ENCODE measurements at regions not wholly inside any gene's neighbourhood (a gene's known extent, or its start where the extent isn't known, plus 50 kb on each side); places are given as distances from the start of the nearest gene placed in this dataset.

DNA sequence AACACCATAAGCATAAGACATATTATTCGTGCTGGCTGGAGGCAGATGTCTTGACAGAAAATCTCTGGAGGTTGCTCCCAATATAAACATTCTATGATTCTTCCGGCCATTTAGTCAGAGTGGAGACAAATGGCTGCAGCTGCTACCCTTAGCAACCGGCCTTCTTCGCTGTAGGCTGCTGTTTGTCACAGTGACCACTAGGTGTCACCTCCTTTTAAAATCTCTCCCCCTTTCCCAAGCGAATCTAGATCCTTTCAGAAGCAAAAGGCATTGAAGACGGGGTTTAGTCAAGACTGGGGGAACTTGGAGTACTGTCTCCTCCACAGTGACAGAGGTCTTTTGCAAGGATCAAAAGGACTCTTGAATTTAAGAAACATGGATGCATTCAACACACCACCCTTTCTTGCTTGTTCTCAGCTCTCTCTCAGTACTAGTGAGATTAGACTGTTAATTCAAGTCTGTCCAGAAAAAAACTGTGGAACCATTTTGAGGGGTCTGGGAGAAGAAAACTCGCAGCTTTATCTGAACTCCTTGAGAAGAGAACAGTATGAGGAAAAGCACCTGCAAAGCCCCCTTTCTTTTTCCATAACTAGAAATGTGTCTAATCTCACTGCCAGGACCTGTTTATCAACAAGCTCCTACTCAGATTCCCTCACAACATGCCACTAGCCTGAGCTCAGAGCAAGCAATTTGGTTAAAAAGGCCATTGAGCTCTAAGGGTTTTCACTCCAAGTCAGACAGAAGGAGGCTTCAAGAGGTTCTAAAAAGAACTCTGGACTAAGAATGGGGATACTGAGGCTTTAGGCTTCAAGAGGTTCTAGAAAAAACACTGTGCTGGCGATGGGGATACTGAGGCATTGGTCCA lies 408.3 kb upstream of the PLXNA2 start:
- no peak overlapping the region for H4K5ac ChIP-seq (ENCODE audit: low read length)
- H3K79me1 ChIP-seq (ENCODE audit: low read length), result no peaks in the 10 kb centered on the region
- H2BK15ac ChIP-seq (replicated peaks; ENCODE audit: low read depth), result peak overlapping the region; percentile 65
- H3K4me1 ChIP-seq (ENCODE audit: control insufficient read depth, low read depth, low read length), result peaks cover 2% of the 10 kb centered on the region
- H3K9ac ChIP-seq (ENCODE audit: low read length), result peak overlapping the region; percentile 24
- no peak overlapping the region for H2AK5ac ChIP-seq (ENCODE audit: low read length)
- no peak overlapping the region for H4K8ac ChIP-seq (ENCODE audit: low read depth, low read length)
- H3K56ac ChIP-seq (ENCODE audit: low read length), result peak overlapping the region; percentile 40
- no peak overlapping the region for H3K23ac ChIP-seq (ENCODE audit: low read length)
- no peaks in the 10 kb centered on the region for H3K27me3 ChIP-seq (ENCODE audit: insufficient read depth, low read length, poor library complexity)
- no CpG with 5 or more reads among the region's 8 CpGs for WGBS (ENCODE audit: extremely low coverage, insufficient coverage, low lambda C conversion rate)
- no peak overlapping the region for H3K4me2 ChIP-seq (ENCODE audit: low read length)
- H3K27ac ChIP-seq (ENCODE audit: low read depth, low read length), result no peak overlapping the region
- H2BK5ac ChIP-seq (ENCODE audit: low read length), result peak overlapping the region; percentile 7
- H2BK120ac ChIP-seq (ENCODE audit: low read depth, low read length), result peak overlapping the region; percentile 62
- H3K4me3 ChIP-seq (ENCODE audit: low read length), result no peak overlapping the region
- H3K4ac ChIP-seq (ENCODE audit: low read depth, low read length), result no peak overlapping the region
- H3K18ac ChIP-seq (ENCODE audit: low read length), result peak overlapping the region; percentile 43
- H3K79me2 ChIP-seq (ENCODE audit: control insufficient read depth, insufficient read depth, low read length), result no peaks in the 10 kb centered on the region
- H3K36me3 ChIP-seq (ENCODE audit: control insufficient read depth, insufficient read depth, low read length), result no peaks in the 10 kb centered on the region
- DNase-seq, result peak; percentile 86

DNA sequence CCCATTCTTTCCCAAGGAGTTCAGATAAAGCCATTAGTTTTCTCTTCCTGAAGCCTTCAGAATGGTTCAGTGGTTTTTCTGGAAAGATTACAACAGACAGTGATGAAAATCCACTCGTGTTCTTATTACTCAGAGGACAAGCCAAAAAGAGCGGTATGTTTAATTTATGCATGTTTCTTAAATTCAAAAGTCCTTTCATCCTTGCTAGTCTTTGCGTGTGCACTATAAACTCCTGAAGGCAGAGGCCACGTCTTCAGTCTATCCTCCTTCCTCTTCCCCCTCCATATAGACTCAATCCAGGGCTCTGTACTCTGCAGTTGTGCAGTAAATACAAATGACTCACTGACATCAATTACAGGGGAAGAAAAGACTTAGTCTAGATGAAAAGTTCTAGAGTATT lies 409.2 kb upstream of the PLXNA2 start:
- Histone ChIP-seq H3K36me3 (ENCODE audit: control insufficient read depth, insufficient read depth, low read length) (no peaks in the 10 kb centered on the region), H4K5ac (ENCODE audit: low read length) (no peak overlapping the region), H2BK5ac (ENCODE audit: low read length) (no peak overlapping the region), H3K79me1 (ENCODE audit: low read length) (no peaks in the 10 kb centered on the region), H3K56ac (ENCODE audit: low read length) (no peak overlapping the region), H3K9ac (ENCODE audit: low read length) (no peak overlapping the region), H3K27ac (ENCODE audit: low read depth, low read length) (no peak overlapping the region), H3K18ac (ENCODE audit: low read length) (no peak overlapping the region), H3K4me1 (ENCODE audit: control insufficient read depth, low read depth, low read length) (peaks cover 2% of the 10 kb centered on the region), H3K4me2 (ENCODE audit: low read length) (no peak overlapping the region), H2BK15ac (replicated peaks; ENCODE audit: low read depth) (peak overlapping the region; percentile 10), H3K23ac (ENCODE audit: low read length) (no peak overlapping the region), H3K4me3 (ENCODE audit: low read length) (no peak overlapping the region), H3K27me3 (ENCODE audit: insufficient read depth, low read length, poor library complexity) (no peaks in the 10 kb centered on the region), H3K4ac (ENCODE audit: low read depth, low read length) (no peak overlapping the region), H4K8ac (ENCODE audit: low read depth, low read length) (no peak overlapping the region), H3K79me2 (ENCODE audit: control insufficient read depth, insufficient read depth, low read length) (no peaks in the 10 kb centered on the region), H2AK5ac (ENCODE audit: low read length) (no peak overlapping the region), H2BK120ac (ENCODE audit: low read depth, low read length) (no peak overlapping the region)
- WGBS (ENCODE audit: extremely low coverage, insufficient coverage, low lambda C conversion rate), result no CpG with 5 or more reads among the region's 4 CpGs
- no peak for DNase-seq

DNA sequence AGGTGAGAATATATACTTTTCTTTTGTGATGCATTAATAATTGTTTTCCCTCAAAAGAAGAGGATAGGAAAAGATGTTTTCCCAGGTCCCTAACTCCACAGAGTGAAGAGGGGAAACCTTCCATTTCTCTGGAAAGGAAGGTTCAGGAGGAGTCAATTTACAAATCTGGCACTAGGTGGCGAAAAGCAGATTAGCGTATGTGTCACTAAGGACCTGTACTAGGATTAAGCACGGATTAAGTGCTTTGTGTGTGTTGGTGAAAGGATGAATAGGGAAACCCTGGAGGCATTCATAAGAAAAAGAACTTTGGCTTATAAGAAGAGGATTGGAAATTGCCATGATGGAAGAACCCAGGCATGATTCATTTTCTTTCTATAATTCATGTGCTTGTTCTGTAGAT lies 410.1 kb upstream of the PLXNA2 start:
- no peak overlapping the region for H3K9ac ChIP-seq (ENCODE audit: low read length)
- no peak overlapping the region for H3K56ac ChIP-seq (ENCODE audit: low read length)
- no peak overlapping the region for H3K4me2 ChIP-seq (ENCODE audit: low read length)
- no peak overlapping the region for H3K4ac ChIP-seq (ENCODE audit: low read depth, low read length)
- peaks cover 2% of the 10 kb centered on the region for H3K4me1 ChIP-seq (ENCODE audit: control insufficient read depth, low read depth, low read length)
- H2BK15ac ChIP-seq (replicated peaks; ENCODE audit: low read depth), result no peak overlapping the region
- WGBS (ENCODE audit: extremely low coverage, insufficient coverage, low lambda C conversion rate), result no CpG with 5 or more reads among the region's 3 CpGs
- H3K4me3 ChIP-seq (ENCODE audit: low read length), result no peak overlapping the region
- H4K8ac ChIP-seq (ENCODE audit: low read depth, low read length), result no peak overlapping the region
- no peaks in the 10 kb centered on the region for H3K79me2 ChIP-seq (ENCODE audit: control insufficient read depth, insufficient read depth, low read length)
- H3K27ac ChIP-seq (ENCODE audit: low read depth, low read length), result no peak overlapping the region
- no peak overlapping the region for H4K5ac ChIP-seq (ENCODE audit: low read length)
- H2BK5ac ChIP-seq (ENCODE audit: low read length), result no peak overlapping the region
- peak; percentile 76 for DNase-seq
- H2BK120ac ChIP-seq (ENCODE audit: low read depth, low read length), result no peak overlapping the region
- H3K27me3 ChIP-seq (ENCODE audit: insufficient read depth, low read length, poor library complexity), result no peaks in the 10 kb centered on the region
- H3K18ac ChIP-seq (ENCODE audit: low read length), result no peak overlapping the region
- H3K23ac ChIP-seq (ENCODE audit: low read length), result no peak overlapping the region
- H3K79me1 ChIP-seq (ENCODE audit: low read length), result no peaks in the 10 kb centered on the region
- H2AK5ac ChIP-seq (ENCODE audit: low read length), result no peak overlapping the region
- H3K36me3 ChIP-seq (ENCODE audit: control insufficient read depth, insufficient read depth, low read length), result no peaks in the 10 kb centered on the region

DNA sequence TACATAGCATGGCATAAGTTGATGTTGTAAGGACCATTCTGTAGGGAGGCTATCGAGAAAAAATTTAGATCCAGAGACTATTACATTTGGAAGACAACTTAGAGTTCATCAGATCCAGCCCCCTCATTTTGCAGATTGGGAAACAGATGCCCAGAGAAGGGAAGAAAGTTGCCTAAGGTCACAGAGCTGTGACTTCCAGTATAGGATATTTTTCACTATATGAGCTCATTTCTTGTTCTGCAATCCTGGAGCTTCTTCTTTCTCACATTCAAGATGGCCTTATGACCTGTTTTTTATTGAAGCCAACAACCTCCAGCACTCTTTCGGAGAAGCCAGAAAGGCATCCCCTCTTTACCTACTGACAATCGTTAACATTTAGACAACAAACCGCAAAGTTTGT lies 421.8 kb upstream of the PLXNA2 start:
- H2BK5ac ChIP-seq (ENCODE audit: low read length), result no peak overlapping the region
- H3K27me3 ChIP-seq (ENCODE audit: insufficient read depth, low read length, poor library complexity), result no peaks in the 10 kb centered on the region
- no peak for DNase-seq
- no peak overlapping the region for H2BK15ac ChIP-seq (replicated peaks; ENCODE audit: low read depth)
- no peak overlapping the region for H3K4ac ChIP-seq (ENCODE audit: low read depth, low read length)
- H2BK120ac ChIP-seq (ENCODE audit: low read depth, low read length), result no peak overlapping the region
- H3K27ac ChIP-seq (ENCODE audit: low read depth, low read length), result no peak overlapping the region
- no peak overlapping the region for H4K5ac ChIP-seq (ENCODE audit: low read length)
- H3K23ac ChIP-seq (ENCODE audit: low read length), result no peak overlapping the region
- peaks cover 2% of the 10 kb centered on the region for H3K4me1 ChIP-seq (ENCODE audit: control insufficient read depth, low read depth, low read length)
- no peak overlapping the region for H3K9ac ChIP-seq (ENCODE audit: low read length)
- no peaks in the 10 kb centered on the region for H3K79me2 ChIP-seq (ENCODE audit: control insufficient read depth, insufficient read depth, low read length)
- no peak overlapping the region for H3K18ac ChIP-seq (ENCODE audit: low read length)
- H4K8ac ChIP-seq (ENCODE audit: low read depth, low read length), result no peak overlapping the region
- no peak overlapping the region for H3K4me3 ChIP-seq (ENCODE audit: low read length)
- H3K36me3 ChIP-seq (ENCODE audit: control insufficient read depth, insufficient read depth, low read length), result no peaks in the 10 kb centered on the region
- no CpG with 5 or more reads among the region's 4 CpGs for WGBS (ENCODE audit: extremely low coverage, insufficient coverage, low lambda C conversion rate)
- H3K4me2 ChIP-seq (ENCODE audit: low read length), result no peak overlapping the region
- no peak overlapping the region for H3K56ac ChIP-seq (ENCODE audit: low read length)
- no peaks in the 10 kb centered on the region for H3K79me1 ChIP-seq (ENCODE audit: low read length)
- H2AK5ac ChIP-seq (ENCODE audit: low read length), result no peak overlapping the region

DNA sequence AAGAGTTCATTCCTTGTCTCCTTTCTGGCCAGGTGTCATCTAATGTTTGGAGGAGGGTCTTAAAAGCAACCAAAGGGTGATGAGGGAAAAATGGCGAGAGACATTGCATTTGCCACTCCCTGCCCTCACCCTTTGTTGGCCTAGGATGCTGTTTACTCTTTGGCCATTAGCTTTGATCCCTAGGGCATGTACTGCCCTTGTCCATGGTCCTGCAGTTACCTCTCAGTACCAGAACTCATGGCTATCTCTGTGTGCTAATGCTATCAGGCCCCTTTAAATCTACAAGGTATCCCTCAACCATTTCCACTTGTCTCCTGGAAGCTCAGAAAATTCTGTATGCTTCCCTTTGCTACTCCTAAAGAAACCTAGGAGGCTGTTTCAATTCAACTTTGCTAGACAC lies 424.8 kb upstream of the PLXNA2 start:
- Histone ChIP-seq H3K79me2 (ENCODE audit: control insufficient read depth, insufficient read depth, low read length) (no peaks in the 10 kb centered on the region), H2BK5ac (ENCODE audit: low read length) (no peak overlapping the region), H3K9ac (ENCODE audit: low read length) (no peak overlapping the region), H3K56ac (ENCODE audit: low read length) (no peak overlapping the region), H3K36me3 (ENCODE audit: control insufficient read depth, insufficient read depth, low read length) (no peaks in the 10 kb centered on the region), H2BK15ac (replicated peaks; ENCODE audit: low read depth) (no peak overlapping the region), H3K4ac (ENCODE audit: low read depth, low read length) (no peak overlapping the region), H4K5ac (ENCODE audit: low read length) (no peak overlapping the region), H3K4me1 (ENCODE audit: control insufficient read depth, low read depth, low read length) (peaks cover 2% of the 10 kb centered on the region), H3K23ac (ENCODE audit: low read length) (no peak overlapping the region), H3K27ac (ENCODE audit: low read depth, low read length) (no peak overlapping the region), H3K27me3 (ENCODE audit: insufficient read depth, low read length, poor library complexity) (no peaks in the 10 kb centered on the region), H2BK120ac (ENCODE audit: low read depth, low read length) (no peak overlapping the region), H3K18ac (ENCODE audit: low read length) (no peak overlapping the region), H3K79me1 (ENCODE audit: low read length) (no peaks in the 10 kb centered on the region), H4K8ac (ENCODE audit: low read depth, low read length) (no peak overlapping the region), H2AK5ac (ENCODE audit: low read length) (no peak overlapping the region), H3K4me3 (ENCODE audit: low read length) (no peak overlapping the region), H3K4me2 (ENCODE audit: low read length) (no peak overlapping the region)
- WGBS (ENCODE audit: extremely low coverage, insufficient coverage, low lambda C conversion rate), result no CpG with 5 or more reads among the region's 1 CpG
- peak; percentile 65 for DNase-seq

DNA sequence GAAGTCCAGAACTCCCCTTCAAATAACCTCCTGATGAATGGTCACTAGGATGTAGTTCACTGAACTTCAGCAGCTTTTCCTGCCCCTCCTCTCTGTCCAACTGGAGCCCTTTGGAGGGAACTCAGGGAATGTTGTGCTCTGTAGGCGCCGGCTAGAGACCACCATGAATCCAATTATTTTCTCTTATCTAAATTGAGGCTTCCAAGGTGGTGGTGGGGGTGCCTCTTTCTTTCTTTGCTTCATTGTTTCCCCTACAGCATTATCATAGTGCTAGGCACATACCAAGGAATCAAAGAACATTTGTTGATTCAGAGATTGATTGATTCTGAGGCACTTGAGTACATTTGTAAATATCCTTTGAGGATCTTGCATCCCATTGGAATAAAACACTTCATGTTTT lies 426.6 kb upstream of the PLXNA2 start:
- Histone ChIP-seq H3K4ac (ENCODE audit: low read depth, low read length) (no peak overlapping the region), H4K8ac (ENCODE audit: low read depth, low read length) (no peak overlapping the region), H3K9ac (ENCODE audit: low read length) (no peak overlapping the region), H3K4me2 (ENCODE audit: low read length) (no peak overlapping the region), H3K4me3 (ENCODE audit: low read length) (no peak overlapping the region), H3K79me2 (ENCODE audit: control insufficient read depth, insufficient read depth, low read length) (no peaks in the 10 kb centered on the region), H3K27ac (ENCODE audit: low read depth, low read length) (no peak overlapping the region), H2AK5ac (ENCODE audit: low read length) (no peak overlapping the region), H3K79me1 (ENCODE audit: low read length) (no peaks in the 10 kb centered on the region), H3K36me3 (ENCODE audit: control insufficient read depth, insufficient read depth, low read length) (no peaks in the 10 kb centered on the region), H2BK120ac (ENCODE audit: low read depth, low read length) (no peak overlapping the region), H3K56ac (ENCODE audit: low read length) (no peak overlapping the region), H2BK15ac (replicated peaks; ENCODE audit: low read depth) (no peak overlapping the region), H3K18ac (ENCODE audit: low read length) (no peak overlapping the region), H3K23ac (ENCODE audit: low read length) (no peak overlapping the region), H3K4me1 (ENCODE audit: control insufficient read depth, low read depth, low read length) (peaks cover 2% of the 10 kb centered on the region), H2BK5ac (ENCODE audit: low read length) (no peak overlapping the region), H4K5ac (ENCODE audit: low read length) (no peak overlapping the region), H3K27me3 (ENCODE audit: insufficient read depth, low read length, poor library complexity) (no peaks in the 10 kb centered on the region)
- no CpG with 5 or more reads among the region's 2 CpGs for WGBS (ENCODE audit: extremely low coverage, insufficient coverage, low lambda C conversion rate)
- DNase-seq, result peak; percentile 59
